ENCODE measurements at regions not wholly inside any gene's neighbourhood (a gene's known extent, or its start where the extent isn't known, plus 50 kb on each side); places are given as distances from the start of the nearest gene placed in this dataset.

DNA sequence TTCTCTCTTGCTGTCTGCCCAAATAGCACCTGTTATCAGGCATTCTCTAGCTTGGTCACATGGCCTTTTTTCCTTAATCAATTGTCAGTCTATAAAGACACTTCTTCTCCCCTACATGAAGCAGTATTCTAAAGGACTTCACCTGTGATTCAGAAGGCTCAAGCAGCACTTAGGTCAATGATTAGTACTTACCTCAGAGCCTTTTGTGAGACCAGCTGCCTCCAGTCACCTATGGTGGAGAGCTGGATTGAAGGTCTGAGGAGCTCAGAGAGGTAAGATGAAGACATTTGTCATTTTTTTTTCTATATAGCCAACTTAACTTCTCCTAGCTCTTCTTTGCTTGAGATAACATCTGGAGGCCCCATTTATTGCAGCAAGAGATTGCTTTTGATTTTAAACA, 278.3 kb upstream of the PCSK5 start:
- TF ChIP-seq, protein P1, sequence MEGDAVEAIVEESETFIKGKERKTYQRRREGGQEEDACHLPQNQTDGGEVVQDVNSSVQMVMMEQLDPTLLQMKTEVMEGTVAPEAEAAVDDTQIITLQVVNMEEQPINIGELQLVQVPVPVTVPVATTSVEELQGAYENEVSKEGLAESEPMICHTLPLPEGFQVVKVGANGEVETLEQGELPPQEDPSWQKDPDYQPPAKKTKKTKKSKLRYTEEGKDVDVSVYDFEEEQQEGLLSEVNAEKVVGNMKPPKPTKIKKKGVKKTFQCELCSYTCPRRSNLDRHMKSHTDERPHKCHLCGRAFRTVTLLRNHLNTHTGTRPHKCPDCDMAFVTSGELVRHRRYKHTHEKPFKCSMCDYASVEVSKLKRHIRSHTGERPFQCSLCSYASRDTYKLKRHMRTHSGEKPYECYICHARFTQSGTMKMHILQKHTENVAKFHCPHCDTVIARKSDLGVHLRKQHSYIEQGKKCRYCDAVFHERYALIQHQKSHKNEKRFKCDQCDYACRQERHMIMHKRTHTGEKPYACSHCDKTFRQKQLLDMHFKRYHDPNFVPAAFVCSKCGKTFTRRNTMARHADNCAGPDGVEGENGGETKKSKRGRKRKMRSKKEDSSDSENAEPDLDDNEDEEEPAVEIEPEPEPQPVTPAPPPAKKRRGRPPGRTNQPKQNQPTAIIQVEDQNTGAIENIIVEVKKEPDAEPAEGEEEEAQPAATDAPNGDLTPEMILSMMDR (IDR thresholded peaks at IDR 0.05; ENCODE audit: low read depth, low read length): no peak
- TF ChIP-seq EZH2phosphoT487 (IDR thresholded peaks at IDR 0.05; ENCODE audit: low read depth): no peak

Data from OCI-LY3 (cell line).